Esophagus muscularis mucosa (tissue), 4 donors: ENCODE measurements at regions not wholly inside any gene's neighbourhood (a gene's known extent, or its start where the extent isn't known, plus 50 kb on each side); places are given as distances from the start of the nearest gene placed in this dataset.

Experiments used
- DNase-seq: peaks from one replicate; pipeline ENCODE4 v3.0.0-alpha.2; 2017; ENCODE audit errors: extremely low spot score
- H3K27ac ChIP-seq, 4 donors: fragments of 200-600 bp; sonication (generic); replicated peaks in 1 of 4; 1 replicate in 3 of 4; 2 replicates in 1 of 4; pipeline ENCODE4 v1.5.1; 2016 to 2019; ENCODE audit warnings: mild to moderate bottlenecking in 1 of 4
- H3K27me3 ChIP-seq, 4 donors: fragments of 200-600 bp; sonication (generic); one replicate each; pipeline versions ENCODE4 v1.5.1 to v1.6.0; 2016 to 2019
- H3K36me3 ChIP-seq, 4 donors: fragments of 200-600 bp; sonication (generic); one replicate each; pipeline ENCODE4 v1.5.1; 2016 to 2019
- H3K4me1 ChIP-seq, 4 donors: fragments of 200-600 bp; sonication (generic); one replicate each; pipeline ENCODE4 v1.5.1; 2016 to 2019
- H3K4me3 ChIP-seq, 4 donors: fragments of 200-600 bp; sonication (generic); 1 replicate in 2 of 4; 2 replicates in 2 of 4; pipeline ENCODE4 v1.5.1; 2016 to 2019; ENCODE audit warnings: mild to moderate bottlenecking in 4 of 4, moderate library complexity in 1 of 4
- H3K9me3 ChIP-seq, 4 donors: fragments of 200-600 bp; sonication (generic); 1 replicate in 3 of 4; 2 replicates in 1 of 4; pipeline ENCODE4 v1.5.1; 2016 to 2019
- EP300 ChIP-seq: sonication (generic); formaldehyde crosslinking; IDR thresholded peaks from one replicate; pipeline ENCODE4 v1.6.1; 2017; ENCODE audit warnings: antibody characterized with exemption
- POLR2A ChIP-seq: fragments of 450-650 bp; IDR thresholded peaks from one replicate; pipeline ENCODE4 v1.6.1; 2017; ENCODE audit warnings: antibody characterized with exemption, moderate library complexity, mild to moderate bottlenecking, low read depth
- POLR2AphosphoS5 ChIP-seq, 2 donors: sonication (generic); formaldehyde crosslinking; IDR thresholded peaks; one replicate each; pipeline ENCODE4 v1.6.1; 2017; ENCODE audit warnings: antibody characterized with exemption in 2 of 2
- WGBS: methylation state at CpG from one replicate; pipeline ENCODE4 v1.1.5; 2018; 5-methylcytosine and 5-hydroxymethylcytosine counted together
- intact Hi-C: fragments of 100-400 bp; cut with DNase I; formaldehyde crosslinking; loops from one replicate; pipeline ENCODE4 v1.15.1; 2023
- TF ChIP-seq, protein P1 (sequence below), 3 experiments: fragments of 200-600 bp in 2 of 3; fragments of 450-650 bp in 1 of 3; sonication (generic) in 2 of 3; IDR thresholded peaks; one replicate each; pipeline ENCODE4 v1.5.1; 2017 to 2019; ENCODE audit warnings: antibody characterized with exemption in 3 of 3, mild to moderate bottlenecking in 2 of 3, moderate library complexity in 1 of 3

DNA sequence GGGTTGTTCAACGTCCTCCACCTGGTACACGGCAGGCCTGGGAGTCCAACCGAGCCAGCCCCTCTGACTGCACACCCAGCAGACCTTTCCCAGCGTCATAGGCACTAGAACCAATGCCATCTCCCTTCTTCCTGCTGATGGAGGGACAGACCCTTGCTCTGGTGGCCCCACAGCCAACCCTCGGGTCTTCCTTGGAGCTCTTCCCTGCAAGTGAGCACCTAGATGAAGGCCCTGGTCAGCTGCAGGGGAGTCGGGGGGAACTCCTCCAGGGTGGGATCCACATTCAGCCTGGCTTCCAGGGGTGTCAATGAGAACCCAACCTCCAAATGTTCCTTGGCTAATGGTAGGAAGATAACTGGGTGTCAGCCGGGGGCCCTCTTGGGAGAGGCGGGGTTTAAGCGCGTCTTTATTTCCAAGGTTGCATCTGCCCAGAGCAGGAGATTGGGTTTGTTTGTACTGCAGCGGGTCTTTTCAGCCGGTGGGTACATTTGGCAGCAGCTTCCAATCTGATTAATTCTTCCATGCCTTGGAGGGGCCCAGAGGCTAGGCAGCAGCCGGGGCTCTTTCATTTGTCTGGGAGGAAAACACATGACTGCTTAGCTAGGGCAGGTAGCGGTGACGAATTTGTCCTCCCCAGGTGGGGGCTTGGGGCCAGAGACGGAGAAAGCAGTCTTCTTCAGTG lies 56.0 kb upstream of the SHISAL1 start:
- Histone ChIP-seq H3K36me3 (no peaks in the 10 kb centered on the region), H3K27ac (no peak overlapping the region), H3K9me3 (no peaks in the 10 kb centered on the region), H3K4me1 (peaks cover 9 to 21% (median 10%) of the 10 kb centered on the region in 4 donors), H3K27me3 (no peaks in the 10 kb centered on the region), H3K4me3 (no peak overlapping the region)
- no peak for DNase-seq
- WGBS: 95% methylated on average over 13 of the region's 16 CpGs
- intact Hi-C loops: no loop called here
- no peak for TF ChIP-seq EP300
- TF ChIP-seq, protein P1, sequence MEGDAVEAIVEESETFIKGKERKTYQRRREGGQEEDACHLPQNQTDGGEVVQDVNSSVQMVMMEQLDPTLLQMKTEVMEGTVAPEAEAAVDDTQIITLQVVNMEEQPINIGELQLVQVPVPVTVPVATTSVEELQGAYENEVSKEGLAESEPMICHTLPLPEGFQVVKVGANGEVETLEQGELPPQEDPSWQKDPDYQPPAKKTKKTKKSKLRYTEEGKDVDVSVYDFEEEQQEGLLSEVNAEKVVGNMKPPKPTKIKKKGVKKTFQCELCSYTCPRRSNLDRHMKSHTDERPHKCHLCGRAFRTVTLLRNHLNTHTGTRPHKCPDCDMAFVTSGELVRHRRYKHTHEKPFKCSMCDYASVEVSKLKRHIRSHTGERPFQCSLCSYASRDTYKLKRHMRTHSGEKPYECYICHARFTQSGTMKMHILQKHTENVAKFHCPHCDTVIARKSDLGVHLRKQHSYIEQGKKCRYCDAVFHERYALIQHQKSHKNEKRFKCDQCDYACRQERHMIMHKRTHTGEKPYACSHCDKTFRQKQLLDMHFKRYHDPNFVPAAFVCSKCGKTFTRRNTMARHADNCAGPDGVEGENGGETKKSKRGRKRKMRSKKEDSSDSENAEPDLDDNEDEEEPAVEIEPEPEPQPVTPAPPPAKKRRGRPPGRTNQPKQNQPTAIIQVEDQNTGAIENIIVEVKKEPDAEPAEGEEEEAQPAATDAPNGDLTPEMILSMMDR (IDR thresholded peaks at IDR 0.05): no peak
- no peak for TF ChIP-seq POLR2A
- no peak for TF ChIP-seq POLR2AphosphoS5 (IDR thresholded peaks at IDR 0.05)

DNA sequence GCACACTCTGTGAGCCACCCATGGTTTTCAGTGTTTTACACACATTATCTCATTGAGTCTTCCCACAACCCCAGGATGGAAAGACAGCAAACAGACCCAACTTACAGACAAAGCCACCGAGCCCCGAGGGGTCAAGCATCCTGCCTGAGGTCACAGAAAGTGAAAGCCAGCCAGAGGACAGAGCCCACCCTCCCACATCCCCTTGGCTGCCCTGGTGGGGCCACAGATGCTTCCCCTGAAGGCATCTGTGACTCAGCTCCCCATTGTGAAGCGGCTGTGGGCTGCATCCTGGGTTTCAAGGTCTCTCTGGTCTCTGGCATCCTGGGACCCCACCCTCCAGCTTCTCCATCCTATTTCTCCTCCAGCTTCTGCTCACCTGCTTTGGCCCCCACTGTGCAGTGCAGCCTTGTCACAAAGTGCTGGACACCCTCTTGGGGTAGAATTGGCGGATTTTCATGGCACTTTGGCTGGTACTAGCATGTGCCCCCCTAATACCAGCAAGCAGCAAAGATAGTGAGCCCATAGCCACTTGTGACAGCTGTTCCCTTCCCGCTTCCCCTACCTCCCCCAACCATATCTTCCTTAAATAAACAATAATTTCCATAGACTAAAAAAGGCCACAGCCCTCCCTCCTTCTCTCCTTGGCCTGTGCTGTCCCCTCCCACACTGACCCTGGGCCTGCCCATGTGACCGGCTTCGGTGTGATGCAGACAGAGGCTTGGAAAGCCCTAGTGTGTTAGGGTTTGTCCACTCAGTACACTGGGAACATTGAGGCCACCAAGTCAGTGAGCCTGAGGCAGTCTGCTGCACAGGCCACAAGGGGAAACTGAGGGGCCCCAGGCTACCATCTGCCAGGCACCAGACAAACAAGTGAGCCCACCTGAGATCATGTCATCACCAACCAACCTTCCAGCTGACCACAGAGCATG lies 53.9 kb upstream of the SHISAL1 start:
- Histone ChIP-seq H3K27ac (no peak overlapping the region), H3K9me3 (no peaks in the 10 kb centered on the region), H3K4me1 (peaks cover 21 to 40% (median 28%) of the 10 kb centered on the region in 4 donors), H3K4me3 (no peak overlapping the region), H3K27me3 (no peaks in the 10 kb centered on the region), H3K36me3 (no peaks in the 10 kb centered on the region)
- no peak for DNase-seq
- WGBS: 70% methylated on average over 7 of the region's 7 CpGs
- TF ChIP-seq POLR2A (no peak), EP300 (no peak), POLR2AphosphoS5 (IDR thresholded peaks at IDR 0.05) (no peak)
- TF ChIP-seq, protein P1 (IDR thresholded peaks at IDR 0.05): no peak
- intact Hi-C loops: no loop called here

DNA sequence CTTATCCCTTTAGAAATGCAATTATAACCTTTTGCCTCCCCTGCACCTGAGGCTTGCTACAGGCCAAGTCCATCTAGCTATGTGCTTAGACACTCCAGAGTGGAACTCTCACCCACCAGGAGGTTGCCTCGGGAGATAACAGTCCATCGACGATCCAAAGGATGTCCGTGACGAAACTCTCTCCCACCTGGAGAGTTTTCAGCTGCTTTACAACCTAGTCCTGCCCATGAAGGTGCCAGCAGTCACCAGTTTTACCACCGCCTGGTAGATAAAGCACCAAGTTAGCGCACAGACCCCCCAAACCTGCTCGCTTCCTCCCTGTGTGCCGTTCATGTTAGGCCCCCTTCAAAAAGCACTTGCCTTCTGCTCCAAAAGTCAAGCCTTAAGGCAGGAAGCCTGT lies 53.1 kb upstream of the SHISAL1 start:
- Histone ChIP-seq H3K27ac (no peak overlapping the region), H3K36me3 (no peaks in the 10 kb centered on the region), H3K27me3 (no peaks in the 10 kb centered on the region), H3K9me3 (no peaks in the 10 kb centered on the region), H3K4me3 (no peak overlapping the region), H3K4me1 (peaks cover 28 to 48% (median 36%) of the 10 kb centered on the region in 4 donors)
- TF ChIP-seq POLR2A (no peak), POLR2AphosphoS5 (IDR thresholded peaks at IDR 0.05) (no peak), EP300 (no peak)
- TF ChIP-seq, protein P1 (IDR thresholded peaks at IDR 0.05): no peak
- DNase-seq: no peak
- intact Hi-C loops: no loop called here
- 80% methylated on average over 9 of the region's 9 CpGs for WGBS

DNA sequence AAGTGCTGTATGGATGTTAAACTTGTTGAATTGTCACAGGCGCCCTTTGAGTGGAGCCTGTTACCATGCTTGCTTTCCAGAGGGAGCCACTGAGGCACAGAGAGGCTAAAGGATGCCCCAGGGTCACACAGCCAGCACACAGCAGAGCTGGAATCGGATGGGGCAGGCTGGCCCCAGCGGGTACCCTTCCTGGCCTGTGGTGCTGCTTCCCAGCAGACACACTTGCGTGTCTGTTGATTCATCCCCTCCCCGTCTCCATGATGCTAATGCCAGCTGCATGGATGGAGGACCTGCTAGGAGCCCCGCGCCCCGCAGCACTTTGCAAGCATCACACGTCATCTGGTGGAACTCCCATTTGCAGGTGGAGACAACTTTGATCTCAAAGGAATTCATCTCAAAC lies 52.4 kb upstream of the SHISAL1 start:
- no peaks in the 10 kb centered on the region for H3K27me3 ChIP-seq
- DNase-seq: no peak
- H3K36me3 ChIP-seq: no peaks in the 10 kb centered on the region
- no peak overlapping the region for H3K4me3 ChIP-seq
- WGBS: 86% methylated on average over 9 of the region's 9 CpGs
- H3K9me3 ChIP-seq: no peaks in the 10 kb centered on the region
- H3K4me1 ChIP-seq: peaks cover 34 to 55% (median 42%) of the 10 kb centered on the region in 4 donors
- no peak overlapping the region for H3K27ac ChIP-seq
- no peak for TF ChIP-seq EP300
- TF ChIP-seq POLR2A: no peak
- no peak for TF ChIP-seq POLR2AphosphoS5 (IDR thresholded peaks at IDR 0.05)
- TF ChIP-seq, protein P1 (IDR thresholded peaks at IDR 0.05): no peak
- intact Hi-C loops: no loop called here
